MM.1S (cell line): ENCODE measurements at regions not wholly inside any gene's neighbourhood (a gene's known extent, or its start where the extent isn't known, plus 50 kb on each side); places are given as distances from the start of the nearest gene placed in this dataset.
A peak's percentile ranks its signal among the peaks of the same experiment; 100 is the strongest.

Source experiments
- DNase-seq: peaks from one replicate; pipeline ENCODE4 v3.0.0-alpha.2; 2015
- H2AFZ ChIP-seq: fragments of 300-600 bp; sonication (generic); 2 replicates; pipeline ENCODE4 v1.6.0; 2016; ENCODE audit warnings: antibody characterized with exemption, low read length
- H3F3A ChIP-seq: fragments of 300-600 bp; sonication (generic); 2 replicates; pipeline ENCODE4 v1.6.1; 2016; ENCODE audit warnings: mild to moderate bottlenecking, antibody characterized with exemption, low read length, moderate library complexity, mixed read lengths; ENCODE audit not compliant: insufficient read depth
- H3K27ac ChIP-seq: fragments of 300-600 bp; sonication (generic); 2 replicates; pipeline ENCODE4 v1.5.1; 2016; ENCODE audit warnings: mild to moderate bottlenecking, low read length
- H3K27me3 ChIP-seq: fragments of 300-600 bp; sonication (generic); replicated peaks from 2 replicates; pipeline ENCODE4 v1.6.0; 2016; ENCODE audit warnings: low read length; ENCODE audit not compliant: insufficient read depth
- H3K36me3 ChIP-seq: fragments of 300-600 bp; sonication (generic); replicated peaks from 2 replicates; pipeline ENCODE4 v1.6.1; 2016; ENCODE audit warnings: mild to moderate bottlenecking, low read length, mixed read lengths; ENCODE audit not compliant: insufficient read depth
- H3K4me1 ChIP-seq: fragments of 300-600 bp; sonication (generic); 2 replicates; pipeline ENCODE4 v1.6.1; 2016; ENCODE audit warnings: low read length, mixed read lengths
- H3K4me2 ChIP-seq: fragments of 300-600 bp; sonication (generic); 2 replicates; pipeline ENCODE4 v1.6.0; 2016; ENCODE audit warnings: low read depth, low read length
- H3K4me3 ChIP-seq: fragments of 300-600 bp; sonication (generic); 2 replicates; pipeline ENCODE4 v1.5.1; 2016; ENCODE audit warnings: low read length, mixed read lengths
- H3K79me2 ChIP-seq: fragments of 300-600 bp; sonication (generic); 2 replicates; pipeline ENCODE4 v1.6.1; 2016; ENCODE audit warnings: mixed run types, low read length, mixed read lengths
- H3K9ac ChIP-seq: fragments of 300-600 bp; sonication (generic); 2 replicates; pipeline ENCODE4 v1.6.1; 2016; ENCODE audit warnings: low read length, mixed read lengths
- H3K9me2 ChIP-seq: fragments of 300-600 bp; sonication (generic); replicated peaks from 2 replicates; pipeline ENCODE4 v1.6.1; 2016; ENCODE audit warnings: mild to moderate bottlenecking, low read length, mixed read lengths; ENCODE audit not compliant: insufficient read depth
- H3K9me3 ChIP-seq: fragments of 300-600 bp; sonication (generic); replicated peaks from 2 replicates; pipeline ENCODE4 v1.6.1; 2016; ENCODE audit warnings: mild to moderate bottlenecking, low read length, mixed read lengths; ENCODE audit not compliant: insufficient read depth
- H4K20me1 ChIP-seq: fragments of 300-600 bp; sonication (generic); 2 replicates; pipeline ENCODE4 v1.6.1; 2016; ENCODE audit warnings: mild to moderate bottlenecking, low read length, moderate library complexity, mixed read lengths; ENCODE audit not compliant: insufficient read depth
- EZH2 ChIP-seq: fragments of 300-600 bp; sonication (generic); optimal IDR thresholded peaks from 2 replicates; pipeline ENCODE3; 2017; ENCODE audit warnings: low read depth, mild to moderate bottlenecking, antibody characterized with exemption, low read length, mixed read lengths
- EZH2phosphoT487 ChIP-seq: fragments of 300-600 bp; sonication (generic); IDR thresholded peaks from 2 replicates; pipeline ENCODE4 v1.6.1; 2018; ENCODE audit warnings: antibody characterized with exemption, low read length
- TF ChIP-seq, protein P1 (sequence below): fragments of 300-600 bp; sonication (generic); IDR thresholded peaks from 2 replicates; pipeline ENCODE4 v1.5.1; 2016; ENCODE audit warnings: antibody characterized with exemption, low read length, mixed read lengths

DNA sequence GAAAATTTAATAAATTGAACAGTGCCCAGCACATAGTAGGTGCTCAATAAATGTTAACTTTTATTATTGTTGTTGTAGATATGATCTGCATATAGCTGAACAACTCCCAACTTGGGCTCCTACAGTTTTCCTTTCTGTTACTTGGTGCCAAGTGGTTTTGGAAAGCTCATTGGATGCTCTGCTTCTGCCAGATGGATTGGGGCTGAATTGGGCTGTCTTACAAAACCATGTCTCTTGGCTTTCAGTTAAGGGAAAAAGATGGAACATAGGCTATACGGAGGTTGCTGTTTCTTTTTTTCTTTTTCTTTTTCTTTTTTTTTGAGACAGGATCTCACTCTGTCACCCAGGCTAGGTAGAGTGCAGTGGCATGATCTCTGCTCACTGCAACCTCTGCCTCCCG lies 140.7 kb upstream of the PWP1 start:
- H4K20me1 ChIP-seq, result no peaks in the 10 kb centered on the region
- H3K9me3 ChIP-seq, result no peaks in the 10 kb centered on the region
- no peak overlapping the region for H3K9ac ChIP-seq
- no peak overlapping the region for H3K4me3 ChIP-seq
- no peak for TF ChIP-seq EZH2
- no peaks in the 10 kb centered on the region for H3K9me2 ChIP-seq
- H3K27me3 ChIP-seq, result no peaks in the 10 kb centered on the region
- no peaks in the 10 kb centered on the region for H3K79me2 ChIP-seq
- H3K36me3 ChIP-seq, result no peaks in the 10 kb centered on the region
- H3K4me2 ChIP-seq, result no peak overlapping the region
- H2AFZ ChIP-seq, result no peak overlapping the region
- no peak for DNase-seq
- no peak overlapping the region for H3K27ac ChIP-seq
- no peaks in the 10 kb centered on the region for H3K4me1 ChIP-seq
- no peaks in the 10 kb centered on the region for H3F3A ChIP-seq

DNA sequence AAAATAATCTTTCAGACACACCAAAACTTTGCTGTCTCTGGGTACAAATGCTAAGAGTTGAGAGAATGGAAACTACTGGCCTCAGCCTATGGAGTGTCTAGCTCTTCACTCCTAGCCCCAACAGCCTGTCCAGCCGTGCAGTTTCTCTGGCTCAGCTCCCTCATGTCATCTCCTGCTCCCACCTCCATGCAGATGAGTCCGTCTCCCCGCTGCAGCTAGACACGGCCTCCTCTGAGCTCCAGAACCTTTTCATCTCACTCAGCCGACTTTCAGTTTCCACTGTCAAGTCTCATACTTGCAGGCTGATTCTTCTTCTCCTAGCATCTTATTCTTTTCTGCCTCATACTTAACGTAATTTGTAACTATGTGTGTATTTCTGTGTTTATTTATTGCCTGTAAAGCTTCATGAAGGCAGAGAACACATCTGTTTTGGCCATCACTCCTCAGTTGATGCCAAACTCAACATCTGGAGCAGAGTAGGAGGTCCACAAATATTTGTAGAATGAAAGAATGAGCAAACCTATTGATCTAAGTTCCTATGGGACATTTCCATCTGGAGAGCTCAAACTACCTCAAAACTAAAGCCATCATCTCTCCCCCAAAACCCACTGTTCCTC lies 139.8 kb upstream of the PWP1 start:
- no peak for DNase-seq
- no peaks in the 10 kb centered on the region for H3K27me3 ChIP-seq
- H4K20me1 ChIP-seq, result no peaks in the 10 kb centered on the region
- H3K4me3 ChIP-seq, result no peak overlapping the region
- no peaks in the 10 kb centered on the region for H3K4me1 ChIP-seq
- TF ChIP-seq, protein P1, sequence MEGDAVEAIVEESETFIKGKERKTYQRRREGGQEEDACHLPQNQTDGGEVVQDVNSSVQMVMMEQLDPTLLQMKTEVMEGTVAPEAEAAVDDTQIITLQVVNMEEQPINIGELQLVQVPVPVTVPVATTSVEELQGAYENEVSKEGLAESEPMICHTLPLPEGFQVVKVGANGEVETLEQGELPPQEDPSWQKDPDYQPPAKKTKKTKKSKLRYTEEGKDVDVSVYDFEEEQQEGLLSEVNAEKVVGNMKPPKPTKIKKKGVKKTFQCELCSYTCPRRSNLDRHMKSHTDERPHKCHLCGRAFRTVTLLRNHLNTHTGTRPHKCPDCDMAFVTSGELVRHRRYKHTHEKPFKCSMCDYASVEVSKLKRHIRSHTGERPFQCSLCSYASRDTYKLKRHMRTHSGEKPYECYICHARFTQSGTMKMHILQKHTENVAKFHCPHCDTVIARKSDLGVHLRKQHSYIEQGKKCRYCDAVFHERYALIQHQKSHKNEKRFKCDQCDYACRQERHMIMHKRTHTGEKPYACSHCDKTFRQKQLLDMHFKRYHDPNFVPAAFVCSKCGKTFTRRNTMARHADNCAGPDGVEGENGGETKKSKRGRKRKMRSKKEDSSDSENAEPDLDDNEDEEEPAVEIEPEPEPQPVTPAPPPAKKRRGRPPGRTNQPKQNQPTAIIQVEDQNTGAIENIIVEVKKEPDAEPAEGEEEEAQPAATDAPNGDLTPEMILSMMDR, result no peak
- no peak for TF ChIP-seq EZH2phosphoT487
- no peak for TF ChIP-seq EZH2
- H3K36me3 ChIP-seq, result no peaks in the 10 kb centered on the region
- H3K9ac ChIP-seq, result no peak overlapping the region
- no peaks in the 10 kb centered on the region for H3F3A ChIP-seq
- peak overlapping the region; percentile 20; the same call in 1 of the 2 replicates for H2AFZ ChIP-seq
- H3K79me2 ChIP-seq, result no peaks in the 10 kb centered on the region
- H3K9me2 ChIP-seq, result no peaks in the 10 kb centered on the region
- no peak overlapping the region for H3K4me2 ChIP-seq
- H3K9me3 ChIP-seq, result no peaks in the 10 kb centered on the region
- no peak overlapping the region for H3K27ac ChIP-seq

DNA sequence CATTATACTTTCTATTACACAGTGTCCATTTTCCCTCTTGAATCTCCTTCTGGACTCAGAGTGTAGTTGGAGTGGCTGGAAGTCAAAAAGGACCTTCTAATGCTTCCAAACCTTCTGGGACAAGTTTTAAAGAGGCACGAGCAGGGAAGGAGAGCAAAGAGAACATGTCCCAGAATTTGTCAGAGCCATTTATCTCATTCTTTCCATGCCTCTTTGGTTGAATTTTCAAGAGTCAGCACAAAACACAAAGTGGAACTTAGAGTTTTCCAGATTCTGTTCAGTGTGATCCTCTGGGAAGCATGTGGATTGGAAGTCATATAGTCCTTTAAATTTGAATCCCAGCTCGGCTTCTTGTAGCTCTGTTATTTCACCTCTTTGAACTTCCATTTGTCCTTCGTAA lies 138.2 kb upstream of the PWP1 start:
- Histone ChIP-seq H4K20me1 (no peaks in the 10 kb centered on the region), H2AFZ (no peak overlapping the region), H3K27me3 (no peaks in the 10 kb centered on the region), H3K4me1 (no peaks in the 10 kb centered on the region), H3K9ac (no peak overlapping the region), H3K4me2 (no peak overlapping the region), H3K36me3 (no peaks in the 10 kb centered on the region), H3K27ac (no peak overlapping the region), H3K4me3 (no peak overlapping the region), H3K9me3 (no peaks in the 10 kb centered on the region), H3F3A (no peaks in the 10 kb centered on the region), H3K9me2 (no peaks in the 10 kb centered on the region), H3K79me2 (no peaks in the 10 kb centered on the region)
- DNase-seq, result no peak
- TF ChIP-seq EZH2phosphoT487 (no peak), EZH2 (no peak)
- TF ChIP-seq, protein P1, result no peak

DNA sequence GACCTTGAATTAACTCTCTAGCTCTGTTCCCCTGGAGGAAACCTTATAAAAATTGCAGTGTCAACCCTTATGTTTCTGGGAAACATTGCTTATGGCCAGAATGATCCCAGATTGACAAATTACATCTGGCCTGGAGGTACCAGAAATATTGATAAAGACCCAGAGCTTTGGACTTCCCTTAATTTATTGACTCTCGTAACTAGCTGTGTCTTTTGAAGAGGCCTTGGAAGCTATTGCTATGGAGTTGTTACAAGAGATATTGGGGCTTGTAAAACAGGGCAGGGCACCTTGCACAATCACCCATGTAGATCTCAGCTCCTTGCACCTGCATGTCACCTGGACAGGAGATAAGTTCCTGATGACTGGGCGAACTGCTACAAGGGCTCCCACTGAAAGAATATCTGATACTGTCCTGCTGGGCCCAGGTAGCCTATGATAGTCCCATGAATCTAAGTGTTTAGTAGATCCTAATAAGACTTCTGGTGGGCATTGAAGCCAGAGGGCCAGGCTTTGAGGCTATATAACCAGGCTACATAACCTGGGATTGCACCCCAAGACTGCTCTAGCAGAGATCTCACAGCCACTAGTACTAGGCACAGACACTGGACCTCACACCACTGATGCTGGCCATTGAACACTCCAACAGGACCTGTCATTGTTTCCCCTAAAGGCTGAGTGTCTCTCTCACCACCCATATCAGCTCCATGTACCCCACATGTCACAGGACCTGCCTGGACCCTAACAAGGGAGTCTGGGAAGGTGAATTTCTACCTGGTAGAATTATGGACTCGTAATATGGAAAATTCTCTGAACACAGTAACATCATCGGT lies 135.7 kb upstream of the PWP1 start:
- H3F3A ChIP-seq, result no peaks in the 10 kb centered on the region
- no peak overlapping the region for H2AFZ ChIP-seq
- no peaks in the 10 kb centered on the region for H3K36me3 ChIP-seq
- no peak overlapping the region for H3K4me3 ChIP-seq
- no peak overlapping the region for H3K9ac ChIP-seq
- no peak overlapping the region for H3K27ac ChIP-seq
- H3K4me1 ChIP-seq, result no peaks in the 10 kb centered on the region
- no peaks in the 10 kb centered on the region for H4K20me1 ChIP-seq
- H3K9me2 ChIP-seq, result no peaks in the 10 kb centered on the region
- no peak overlapping the region for H3K4me2 ChIP-seq
- H3K79me2 ChIP-seq, result no peaks in the 10 kb centered on the region
- H3K27me3 ChIP-seq, result no peaks in the 10 kb centered on the region
- no peaks in the 10 kb centered on the region for H3K9me3 ChIP-seq
- DNase-seq, result no peak
- TF ChIP-seq, protein P1, result no peak
- TF ChIP-seq EZH2phosphoT487 (no peak), EZH2 (no peak)
